ENCODE measurements at regions not wholly inside any gene's neighbourhood (a gene's known extent, or its start where the extent isn't known, plus 50 kb on each side); places are given as distances from the start of the nearest gene placed in this dataset.

GRCh38 chr7:15764851-15765382, 78.4 kb upstream of the MEOX2 start:
- H3K9me3 ChIP-seq (ENCODE audit: low read length), result peaks cover 3% of the 10 kb centered on the region
- no peaks in the 10 kb centered on the region for H3K36me3 ChIP-seq (ENCODE audit: insufficient read depth, low read length)
- H2AFZ ChIP-seq (ENCODE audit: low read depth, low read length), result no peak overlapping the region
- H3K4me1 ChIP-seq (ENCODE audit: insufficient read depth, low read length), result peaks cover 6% of the 10 kb centered on the region
- no peak overlapping the region for H3K4me3 ChIP-seq (ENCODE audit: low read length)
- no peaks in the 10 kb centered on the region for H3K27me3 ChIP-seq (ENCODE audit: insufficient read depth, low read length)

GRCh38 chr7:15764010-15764409, 77.5 kb upstream of the MEOX2 start:
- H3K27me3 ChIP-seq (ENCODE audit: insufficient read depth, low read length), result no peaks in the 10 kb centered on the region
- H3K4me1 ChIP-seq (ENCODE audit: insufficient read depth, low read length), result peaks cover 6% of the 10 kb centered on the region
- H3K36me3 ChIP-seq (ENCODE audit: insufficient read depth, low read length), result no peaks in the 10 kb centered on the region
- no peak overlapping the region for H2AFZ ChIP-seq (ENCODE audit: low read depth, low read length)
- H3K9me3 ChIP-seq (ENCODE audit: low read length), result peaks cover 3% of the 10 kb centered on the region
- no peak overlapping the region for H3K4me3 ChIP-seq (ENCODE audit: low read length)

GRCh38 chr7:15757041-15758000, 70.8 kb upstream of the MEOX2 start:
- H3K4me1 ChIP-seq (ENCODE audit: insufficient read depth, low read length), result peaks cover 2% of the 10 kb centered on the region
- H3K27me3 ChIP-seq (ENCODE audit: insufficient read depth, low read length), result no peaks in the 10 kb centered on the region
- no peak overlapping the region for H3K4me3 ChIP-seq (ENCODE audit: low read length)
- H3K36me3 ChIP-seq (ENCODE audit: insufficient read depth, low read length), result no peaks in the 10 kb centered on the region
- no peaks in the 10 kb centered on the region for H3K9me3 ChIP-seq (ENCODE audit: low read length)
- H2AFZ ChIP-seq (ENCODE audit: low read depth, low read length), result no peak overlapping the region

- Histone ChIP-seq H3K9me3 (ENCODE audit: low read length) (no peaks in the 10 kb centered on the region), H3K36me3 (ENCODE audit: insufficient read depth, low read length) (no peaks in the 10 kb centered on the region), H3K4me3 (ENCODE audit: low read length) (no peak overlapping the region), H2AFZ (ENCODE audit: low read depth, low read length) (no peak overlapping the region), H3K4me1 (ENCODE audit: insufficient read depth, low read length) (peaks cover 2% of the 10 kb centered on the region), H3K27me3 (ENCODE audit: insufficient read depth, low read length) (no peaks in the 10 kb centered on the region)
Measured at GRCh38 chr7:15755061-15755460, 68.6 kb upstream of the MEOX2 start.

- peaks cover 2% of the 10 kb centered on the region for H3K4me1 ChIP-seq (ENCODE audit: insufficient read depth, low read length)
- H2AFZ ChIP-seq (ENCODE audit: low read depth, low read length), result no peak overlapping the region
- H3K4me3 ChIP-seq (ENCODE audit: low read length), result no peak overlapping the region
- H3K9me3 ChIP-seq (ENCODE audit: low read length), result no peaks in the 10 kb centered on the region
- no peaks in the 10 kb centered on the region for H3K36me3 ChIP-seq (ENCODE audit: insufficient read depth, low read length)
- H3K27me3 ChIP-seq (ENCODE audit: insufficient read depth, low read length), result no peaks in the 10 kb centered on the region
Measured at GRCh38 chr7:15753887-15754579, 67.5 kb upstream of the MEOX2 start.

- no peaks in the 10 kb centered on the region for H3K36me3 ChIP-seq (ENCODE audit: insufficient read depth, low read length)
- H3K27me3 ChIP-seq (ENCODE audit: insufficient read depth, low read length), result no peaks in the 10 kb centered on the region
- H3K4me3 ChIP-seq (ENCODE audit: low read length), result no peak overlapping the region
- no peaks in the 10 kb centered on the region for H3K4me1 ChIP-seq (ENCODE audit: insufficient read depth, low read length)
- H2AFZ ChIP-seq (ENCODE audit: low read depth, low read length), result no peak overlapping the region
- no peaks in the 10 kb centered on the region for H3K9me3 ChIP-seq (ENCODE audit: low read length)
Measured at GRCh38 chr7:15752377-15752776, 65.9 kb upstream of the MEOX2 start.

GRCh38 chr7:15751191-15751701, 64.8 kb upstream of the MEOX2 start:
- Histone ChIP-seq H3K4me3 (ENCODE audit: low read length) (no peak overlapping the region), H2AFZ (ENCODE audit: low read depth, low read length) (no peak overlapping the region)

GRCh38 chr7:15750727-15751126, 64.2 kb upstream of the MEOX2 start:
- Histone ChIP-seq H3K36me3 (ENCODE audit: insufficient read depth, low read length) (no peaks in the 10 kb centered on the region), H3K9me3 (ENCODE audit: low read length) (no peaks in the 10 kb centered on the region), H3K27me3 (ENCODE audit: insufficient read depth, low read length) (no peaks in the 10 kb centered on the region), H3K4me3 (ENCODE audit: low read length) (no peak overlapping the region), H2AFZ (ENCODE audit: low read depth, low read length) (no peak overlapping the region), H3K4me1 (ENCODE audit: insufficient read depth, low read length) (no peaks in the 10 kb centered on the region)

More at GRCh38 chr7:15751191-15751701, 64.8 kb upstream of the MEOX2 start:
- Histone ChIP-seq H3K9me3 (ENCODE audit: low read length) (no peaks in the 10 kb centered on the region), H3K36me3 (ENCODE audit: insufficient read depth, low read length) (no peaks in the 10 kb centered on the region), H3K27me3 (ENCODE audit: insufficient read depth, low read length) (no peaks in the 10 kb centered on the region), H3K4me1 (ENCODE audit: insufficient read depth, low read length) (no peaks in the 10 kb centered on the region)

DNA sequence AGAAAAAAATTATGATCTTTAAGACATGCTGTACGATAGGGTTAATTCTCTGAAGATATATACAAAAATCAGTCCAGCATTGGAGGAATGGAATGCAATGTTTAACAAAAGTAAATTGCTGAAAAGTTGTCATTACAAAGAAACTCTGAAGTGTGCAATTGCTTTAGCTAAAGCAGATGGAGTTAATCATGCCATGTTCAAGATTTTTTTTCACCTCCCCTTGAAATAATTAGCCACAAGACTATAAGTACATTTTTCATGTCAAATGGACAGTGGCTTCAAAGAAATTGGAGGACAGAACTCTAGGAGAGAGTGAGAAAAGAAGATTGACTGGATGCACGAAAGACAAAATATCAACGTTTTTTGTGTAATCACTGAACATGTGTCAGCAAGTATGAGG, 63.1 kb upstream of the MEOX2 start:
- H2AFZ ChIP-seq (ENCODE audit: low read depth, low read length), result no peak overlapping the region
- H3K36me3 ChIP-seq (ENCODE audit: insufficient read depth, low read length), result no peaks in the 10 kb centered on the region
- H3K9me3 ChIP-seq (ENCODE audit: low read length), result no peaks in the 10 kb centered on the region
- H3K27me3 ChIP-seq (ENCODE audit: insufficient read depth, low read length), result no peaks in the 10 kb centered on the region
- H3K4me1 ChIP-seq (ENCODE audit: insufficient read depth, low read length), result no peaks in the 10 kb centered on the region
- no peak overlapping the region for H3K4me3 ChIP-seq (ENCODE audit: low read length)

DNA sequence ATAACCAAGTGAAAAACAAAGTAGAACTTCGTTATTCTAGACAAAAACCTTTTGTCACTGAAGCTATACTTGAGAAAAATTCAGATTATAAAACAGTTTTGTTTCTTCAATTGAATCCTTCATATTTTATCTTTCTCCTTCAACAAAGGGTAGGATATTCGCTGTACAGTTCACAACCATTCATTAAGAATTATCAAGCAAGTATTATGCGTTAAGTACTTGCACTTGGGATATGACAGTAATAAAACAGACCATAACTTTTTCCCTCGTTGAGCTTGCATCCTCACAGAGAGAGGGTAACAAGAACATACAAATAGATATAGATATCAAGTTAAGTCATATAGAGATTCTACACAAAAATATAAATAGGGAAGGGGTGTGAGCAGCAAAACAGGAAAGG, 61.2 kb upstream of the MEOX2 start:
- Histone ChIP-seq H3K4me3 (ENCODE audit: low read length) (no peak overlapping the region), H3K4me1 (ENCODE audit: insufficient read depth, low read length) (no peaks in the 10 kb centered on the region), H3K27me3 (ENCODE audit: insufficient read depth, low read length) (no peaks in the 10 kb centered on the region), H3K36me3 (ENCODE audit: insufficient read depth, low read length) (no peaks in the 10 kb centered on the region), H2AFZ (ENCODE audit: low read depth, low read length) (no peak overlapping the region), H3K9me3 (ENCODE audit: low read length) (no peaks in the 10 kb centered on the region)

DNA sequence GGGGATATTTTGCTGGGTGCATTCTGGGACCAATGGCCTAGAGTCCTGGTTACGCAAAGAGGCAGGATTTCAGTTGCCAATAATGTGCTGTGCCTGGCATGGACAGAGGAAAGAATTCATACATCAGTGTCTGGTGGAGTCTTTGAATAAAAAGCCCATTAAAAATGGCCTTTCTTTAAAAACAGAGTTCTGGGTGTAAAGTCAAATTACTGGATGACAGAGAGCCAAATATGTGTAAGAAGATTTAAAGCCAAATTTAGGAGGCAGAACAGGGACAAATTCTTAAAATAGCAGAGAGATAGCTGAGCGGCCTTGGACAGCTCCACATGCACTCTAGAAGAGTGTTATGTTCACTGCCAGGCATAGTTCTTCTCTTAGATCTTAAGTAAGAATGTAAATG, 60.8 kb upstream of the MEOX2 start:
- Histone ChIP-seq H3K36me3 (ENCODE audit: insufficient read depth, low read length) (no peaks in the 10 kb centered on the region), H3K4me1 (ENCODE audit: insufficient read depth, low read length) (no peaks in the 10 kb centered on the region), H3K27me3 (ENCODE audit: insufficient read depth, low read length) (no peaks in the 10 kb centered on the region), H2AFZ (ENCODE audit: low read depth, low read length) (no peak overlapping the region), H3K4me3 (ENCODE audit: low read length) (no peak overlapping the region), H3K9me3 (ENCODE audit: low read length) (no peaks in the 10 kb centered on the region)

DNA sequence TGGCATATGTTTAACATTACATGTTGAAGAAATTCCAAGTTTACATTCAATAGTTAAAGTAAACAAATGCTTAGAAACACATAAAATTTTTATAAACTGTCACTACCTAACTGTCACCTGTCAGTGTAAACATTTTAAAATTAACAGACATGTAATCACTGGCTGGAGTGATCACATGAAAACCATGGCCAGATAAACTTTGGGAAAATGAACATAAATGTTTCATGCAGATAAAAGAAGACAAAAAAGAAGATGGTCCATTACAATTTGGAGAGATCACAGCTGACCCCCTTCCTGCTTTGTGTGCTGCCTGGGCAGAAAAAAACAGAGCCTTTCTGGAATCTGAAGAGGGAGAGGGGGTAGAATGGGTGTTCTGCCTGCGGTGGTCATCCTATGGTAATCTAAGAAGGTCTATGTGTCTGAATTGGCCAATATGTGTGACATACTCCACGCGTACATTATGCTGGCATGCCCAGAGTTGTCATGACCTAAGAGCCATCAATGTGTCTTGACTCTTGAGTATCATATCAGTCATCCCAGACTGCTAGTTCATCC, 57.5 kb upstream of the MEOX2 start:
- no peaks in the 10 kb centered on the region for H3K9me3 ChIP-seq (ENCODE audit: low read length)

GRCh38 chr7:15737601-15738000, 51.1 kb upstream of the MEOX2 start:
- Histone ChIP-seq H2AFZ (ENCODE audit: low read depth, low read length) (no peak overlapping the region), H3K36me3 (ENCODE audit: insufficient read depth, low read length) (no peaks in the 10 kb centered on the region), H3K4me3 (ENCODE audit: low read length) (no peak overlapping the region), H3K9me3 (ENCODE audit: low read length) (no peaks in the 10 kb centered on the region), H3K4me1 (ENCODE audit: insufficient read depth, low read length) (no peaks in the 10 kb centered on the region), H3K27me3 (ENCODE audit: insufficient read depth, low read length) (no peaks in the 10 kb centered on the region)

More for the DNA sequence above, 57.5 kb upstream of the MEOX2 start:
- Histone ChIP-seq H3K4me1 (ENCODE audit: insufficient read depth, low read length) (no peaks in the 10 kb centered on the region), H3K27me3 (ENCODE audit: insufficient read depth, low read length) (no peaks in the 10 kb centered on the region), H3K36me3 (ENCODE audit: insufficient read depth, low read length) (no peaks in the 10 kb centered on the region), H2AFZ (ENCODE audit: low read depth, low read length) (no peak overlapping the region), H3K4me3 (ENCODE audit: low read length) (no peak overlapping the region)
